ENCODE measurements at regions not wholly inside any gene's neighbourhood (a gene's known extent, or its start where the extent isn't known, plus 50 kb on each side); places are given as distances from the start of the nearest gene placed in this dataset.

DNA sequence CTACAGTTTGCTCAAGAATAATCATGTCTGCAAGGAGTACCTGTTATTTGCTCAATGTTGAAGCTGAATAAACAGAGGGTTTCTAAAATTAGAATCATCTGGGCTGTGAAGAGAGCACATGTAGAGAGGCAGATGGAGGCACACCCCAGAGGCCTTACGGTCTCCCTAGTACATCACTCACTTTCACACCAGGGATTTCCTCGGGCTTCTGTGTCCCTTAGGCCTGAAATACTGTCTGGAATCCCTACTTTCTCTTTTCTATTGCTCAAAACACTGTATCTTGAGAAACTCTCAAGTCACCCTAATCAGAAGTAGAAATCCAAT is 473.7 kb upstream of the ROBO2 start:
- TF ChIP-seq EGR1 (IDR thresholded peaks at IDR 0.05) = no peak
- no peak for TF ChIP-seq NFIC (IDR thresholded peaks at IDR 0.05)
- no peak for TF ChIP-seq TAF1 (IDR thresholded peaks at IDR 0.05; ENCODE audit: low read depth)
- TF ChIP-seq TEAD4 (IDR thresholded peaks at IDR 0.05) = no peak
- TF ChIP-seq MAX (IDR thresholded peaks at IDR 0.05) = no peak
- TF ChIP-seq, protein P1, sequence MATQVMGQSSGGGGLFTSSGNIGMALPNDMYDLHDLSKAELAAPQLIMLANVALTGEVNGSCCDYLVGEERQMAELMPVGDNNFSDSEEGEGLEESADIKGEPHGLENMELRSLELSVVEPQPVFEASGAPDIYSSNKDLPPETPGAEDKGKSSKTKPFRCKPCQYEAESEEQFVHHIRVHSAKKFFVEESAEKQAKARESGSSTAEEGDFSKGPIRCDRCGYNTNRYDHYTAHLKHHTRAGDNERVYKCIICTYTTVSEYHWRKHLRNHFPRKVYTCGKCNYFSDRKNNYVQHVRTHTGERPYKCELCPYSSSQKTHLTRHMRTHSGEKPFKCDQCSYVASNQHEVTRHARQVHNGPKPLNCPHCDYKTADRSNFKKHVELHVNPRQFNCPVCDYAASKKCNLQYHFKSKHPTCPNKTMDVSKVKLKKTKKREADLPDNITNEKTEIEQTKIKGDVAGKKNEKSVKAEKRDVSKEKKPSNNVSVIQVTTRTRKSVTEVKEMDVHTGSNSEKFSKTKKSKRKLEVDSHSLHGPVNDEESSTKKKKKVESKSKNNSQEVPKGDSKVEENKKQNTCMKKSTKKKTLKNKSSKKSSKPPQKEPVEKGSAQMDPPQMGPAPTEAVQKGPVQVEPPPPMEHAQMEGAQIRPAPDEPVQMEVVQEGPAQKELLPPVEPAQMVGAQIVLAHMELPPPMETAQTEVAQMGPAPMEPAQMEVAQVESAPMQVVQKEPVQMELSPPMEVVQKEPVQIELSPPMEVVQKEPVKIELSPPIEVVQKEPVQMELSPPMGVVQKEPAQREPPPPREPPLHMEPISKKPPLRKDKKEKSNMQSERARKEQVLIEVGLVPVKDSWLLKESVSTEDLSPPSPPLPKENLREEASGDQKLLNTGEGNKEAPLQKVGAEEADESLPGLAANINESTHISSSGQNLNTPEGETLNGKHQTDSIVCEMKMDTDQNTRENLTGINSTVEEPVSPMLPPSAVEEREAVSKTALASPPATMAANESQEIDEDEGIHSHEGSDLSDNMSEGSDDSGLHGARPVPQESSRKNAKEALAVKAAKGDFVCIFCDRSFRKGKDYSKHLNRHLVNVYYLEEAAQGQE (IDR thresholded peaks at IDR 0.05; ENCODE audit: low read depth) = no peak
- no peak for TF ChIP-seq RAD21 (IDR thresholded peaks at IDR 0.05; ENCODE audit: low read depth)
- no peak for TF ChIP-seq EP300 (IDR thresholded peaks at IDR 0.05; ENCODE audit: borderline replicate concordance)
- TF ChIP-seq ZBTB7A (IDR thresholded peaks at IDR 0.05; ENCODE audit: low read depth) = no peak
- TF ChIP-seq YY1 (IDR thresholded peaks at IDR 0.05; ENCODE audit: low read depth) = no peak
- TF ChIP-seq USF1 (IDR thresholded peaks at IDR 0.05) = no peak
- TF ChIP-seq TCF12 (IDR thresholded peaks at IDR 0.05; ENCODE audit: low read depth) = no peak
